ENCODE measurements at regions not wholly inside any gene's neighbourhood (a gene's known extent, or its start where the extent isn't known, plus 50 kb on each side); places are given as distances from the start of the nearest gene placed in this dataset.
"Not testable (repeated sequence)": the region's sequence is repeated elsewhere in the genome, so short reads cannot be mapped to it uniquely, and the experiment has no call there.

- TF ChIP-seq, protein P1, sequence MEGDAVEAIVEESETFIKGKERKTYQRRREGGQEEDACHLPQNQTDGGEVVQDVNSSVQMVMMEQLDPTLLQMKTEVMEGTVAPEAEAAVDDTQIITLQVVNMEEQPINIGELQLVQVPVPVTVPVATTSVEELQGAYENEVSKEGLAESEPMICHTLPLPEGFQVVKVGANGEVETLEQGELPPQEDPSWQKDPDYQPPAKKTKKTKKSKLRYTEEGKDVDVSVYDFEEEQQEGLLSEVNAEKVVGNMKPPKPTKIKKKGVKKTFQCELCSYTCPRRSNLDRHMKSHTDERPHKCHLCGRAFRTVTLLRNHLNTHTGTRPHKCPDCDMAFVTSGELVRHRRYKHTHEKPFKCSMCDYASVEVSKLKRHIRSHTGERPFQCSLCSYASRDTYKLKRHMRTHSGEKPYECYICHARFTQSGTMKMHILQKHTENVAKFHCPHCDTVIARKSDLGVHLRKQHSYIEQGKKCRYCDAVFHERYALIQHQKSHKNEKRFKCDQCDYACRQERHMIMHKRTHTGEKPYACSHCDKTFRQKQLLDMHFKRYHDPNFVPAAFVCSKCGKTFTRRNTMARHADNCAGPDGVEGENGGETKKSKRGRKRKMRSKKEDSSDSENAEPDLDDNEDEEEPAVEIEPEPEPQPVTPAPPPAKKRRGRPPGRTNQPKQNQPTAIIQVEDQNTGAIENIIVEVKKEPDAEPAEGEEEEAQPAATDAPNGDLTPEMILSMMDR (IDR thresholded peaks at IDR 0.05; ENCODE audit: insufficient read depth, low read length), result not testable (repeated sequence)
- not testable (repeated sequence) for TF ChIP-seq POLR2AphosphoS5 (IDR thresholded peaks at IDR 0.05; ENCODE audit: low read depth); GABPA (IDR thresholded peaks at IDR 0.05; ENCODE audit: low read depth); SPI1 (IDR thresholded peaks at IDR 0.05; ENCODE audit: borderline replicate concordance, low read depth)
- TF ChIP-seq, protein P2, sequence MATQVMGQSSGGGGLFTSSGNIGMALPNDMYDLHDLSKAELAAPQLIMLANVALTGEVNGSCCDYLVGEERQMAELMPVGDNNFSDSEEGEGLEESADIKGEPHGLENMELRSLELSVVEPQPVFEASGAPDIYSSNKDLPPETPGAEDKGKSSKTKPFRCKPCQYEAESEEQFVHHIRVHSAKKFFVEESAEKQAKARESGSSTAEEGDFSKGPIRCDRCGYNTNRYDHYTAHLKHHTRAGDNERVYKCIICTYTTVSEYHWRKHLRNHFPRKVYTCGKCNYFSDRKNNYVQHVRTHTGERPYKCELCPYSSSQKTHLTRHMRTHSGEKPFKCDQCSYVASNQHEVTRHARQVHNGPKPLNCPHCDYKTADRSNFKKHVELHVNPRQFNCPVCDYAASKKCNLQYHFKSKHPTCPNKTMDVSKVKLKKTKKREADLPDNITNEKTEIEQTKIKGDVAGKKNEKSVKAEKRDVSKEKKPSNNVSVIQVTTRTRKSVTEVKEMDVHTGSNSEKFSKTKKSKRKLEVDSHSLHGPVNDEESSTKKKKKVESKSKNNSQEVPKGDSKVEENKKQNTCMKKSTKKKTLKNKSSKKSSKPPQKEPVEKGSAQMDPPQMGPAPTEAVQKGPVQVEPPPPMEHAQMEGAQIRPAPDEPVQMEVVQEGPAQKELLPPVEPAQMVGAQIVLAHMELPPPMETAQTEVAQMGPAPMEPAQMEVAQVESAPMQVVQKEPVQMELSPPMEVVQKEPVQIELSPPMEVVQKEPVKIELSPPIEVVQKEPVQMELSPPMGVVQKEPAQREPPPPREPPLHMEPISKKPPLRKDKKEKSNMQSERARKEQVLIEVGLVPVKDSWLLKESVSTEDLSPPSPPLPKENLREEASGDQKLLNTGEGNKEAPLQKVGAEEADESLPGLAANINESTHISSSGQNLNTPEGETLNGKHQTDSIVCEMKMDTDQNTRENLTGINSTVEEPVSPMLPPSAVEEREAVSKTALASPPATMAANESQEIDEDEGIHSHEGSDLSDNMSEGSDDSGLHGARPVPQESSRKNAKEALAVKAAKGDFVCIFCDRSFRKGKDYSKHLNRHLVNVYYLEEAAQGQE (IDR thresholded peaks at IDR 0.05; ENCODE audit: insufficient replicate concordance, low read depth), result not testable (repeated sequence)
Measured at GRCh38 chr3:106448372-106448966, 579.7 kb upstream of the CBLB start.

All from HL-60 (cell line).